ENCODE measurements at regions not wholly inside any gene's neighbourhood (a gene's known extent, or its start where the extent isn't known, plus 50 kb on each side); places are given as distances from the start of the nearest gene placed in this dataset.

GRCh38 chr10:44467900-44468299 lies 83.0 kb upstream of the CXCL12 start:
- Histone ChIP-seq H3K4me2 (no peak overlapping the region), H3K4me3 (no peak overlapping the region), H3K79me2 (ENCODE audit: low read depth) (no peaks in the 10 kb centered on the region), H3K9me3 (ENCODE audit: low read depth) (no peaks in the 10 kb centered on the region), H3F3A (ENCODE audit: low read depth) (no peaks in the 10 kb centered on the region), H3K9ac (no peak overlapping the region), H3K27ac (no peak overlapping the region), H3K4me1 (peaks cover 5% of the 10 kb centered on the region), H4K20me1 (ENCODE audit: low read depth) (no peaks in the 10 kb centered on the region), H2AFZ (replicated peaks) (no peak overlapping the region), H3K36me3 (no peaks in the 10 kb centered on the region), H3K27me3 (no peaks in the 10 kb centered on the region)
- H3K36me3 Mint-ChIP-seq = no peaks in the 10 kb centered on the region
- DNase-seq (ENCODE audit: low spot score) = no peak
- H3K9me3 Mint-ChIP-seq = no peaks in the 10 kb centered on the region
- no peak overlapping the region for H3K27ac Mint-ChIP-seq
- H3K4me3 Mint-ChIP-seq = no peak overlapping the region
- peaks cover 8% of the 10 kb centered on the region for H3K4me1 Mint-ChIP-seq
- H3K27me3 Mint-ChIP-seq (ENCODE audit: insufficient read depth, low read depth) = peaks cover 5% of the 10 kb centered on the region
- TF ChIP-seq EZH2 (IDR thresholded peaks at IDR 0.05) = no peak
- TF ChIP-seq CTCF (IDR thresholded peaks at IDR 0.05) = no peak
- no peak for TF ChIP-seq EZH2phosphoT487 (IDR thresholded peaks at IDR 0.05)

GRCh38 chr10:44468525-44468924 lies 83.6 kb upstream of the CXCL12 start:
- no peaks in the 10 kb centered on the region for H3K9me3 Mint-ChIP-seq
- no peaks in the 10 kb centered on the region for H4K20me1 ChIP-seq (ENCODE audit: low read depth)
- no peak for DNase-seq (ENCODE audit: low spot score)
- no peak for TF ChIP-seq EZH2phosphoT487 (IDR thresholded peaks at IDR 0.05)
- TF ChIP-seq EZH2 (IDR thresholded peaks at IDR 0.05) = no peak
- TF ChIP-seq CTCF (IDR thresholded peaks at IDR 0.05) = no peak
- H3K27ac Mint-ChIP-seq = no peak overlapping the region
- no peak overlapping the region for H2AFZ ChIP-seq (replicated peaks)
- H3K27me3 ChIP-seq = no peaks in the 10 kb centered on the region
- no peak overlapping the region for H3K4me3 ChIP-seq
- no peak overlapping the region for H3K9ac ChIP-seq
- H3K36me3 Mint-ChIP-seq = no peaks in the 10 kb centered on the region
- peaks cover 5% of the 10 kb centered on the region for H3K4me1 ChIP-seq
- peaks cover 5% of the 10 kb centered on the region for H3K27me3 Mint-ChIP-seq (ENCODE audit: insufficient read depth, low read depth)
- H3K4me1 Mint-ChIP-seq = peaks cover 8% of the 10 kb centered on the region
- no peaks in the 10 kb centered on the region for H3K9me3 ChIP-seq (ENCODE audit: low read depth)
- H3K36me3 ChIP-seq = no peaks in the 10 kb centered on the region
- no peaks in the 10 kb centered on the region for H3F3A ChIP-seq (ENCODE audit: low read depth)
- no peak overlapping the region for H3K4me2 ChIP-seq
- no peak overlapping the region for H3K4me3 Mint-ChIP-seq
- no peaks in the 10 kb centered on the region for H3K79me2 ChIP-seq (ENCODE audit: low read depth)
- H3K27ac ChIP-seq = no peak overlapping the region

- Histone ChIP-seq H3K27ac (no peak overlapping the region), H3F3A (ENCODE audit: low read depth) (no peaks in the 10 kb centered on the region), H3K4me2 (no peak overlapping the region), H3K4me3 (no peak overlapping the region), H3K79me2 (ENCODE audit: low read depth) (no peaks in the 10 kb centered on the region), H3K4me1 (peaks cover 5% of the 10 kb centered on the region), H2AFZ (replicated peaks) (no peak overlapping the region), H3K9ac (no peak overlapping the region), H3K36me3 (no peaks in the 10 kb centered on the region), H3K9me3 (ENCODE audit: low read depth) (no peaks in the 10 kb centered on the region), H3K27me3 (no peaks in the 10 kb centered on the region), H4K20me1 (ENCODE audit: low read depth) (no peaks in the 10 kb centered on the region)
- no peak overlapping the region for H3K27ac Mint-ChIP-seq
- H3K27me3 Mint-ChIP-seq (ENCODE audit: insufficient read depth, low read depth) = peaks cover 5% of the 10 kb centered on the region
- no peak for DNase-seq (ENCODE audit: low spot score)
- H3K4me1 Mint-ChIP-seq = peaks cover 8% of the 10 kb centered on the region
- H3K9me3 Mint-ChIP-seq = no peaks in the 10 kb centered on the region
- H3K36me3 Mint-ChIP-seq = no peaks in the 10 kb centered on the region
- TF ChIP-seq EZH2 (IDR thresholded peaks at IDR 0.05) (no peak), EZH2phosphoT487 (IDR thresholded peaks at IDR 0.05) (no peak), CTCF (IDR thresholded peaks at IDR 0.05) (no peak)
- H3K4me3 Mint-ChIP-seq = no peak overlapping the region
These were observed 84.1 kb upstream of the CXCL12 start for GRCh38 chr10:44468965-44469364.
